K562 (cell line): ENCODE measurements at regions not wholly inside any gene's neighbourhood (a gene's known extent, or its start where the extent isn't known, plus 50 kb on each side); places are given as distances from the start of the nearest gene placed in this dataset.

ENCODE experiments used
- ARNT ChIP-seq, 2 experiments: fragments of 450-650 bp; IDR thresholded peaks; 2 replicates each; pipeline ENCODE4 v1.6.1; 2016; ENCODE audit warnings: mild to moderate bottlenecking in 1 of 2
- POLR2A ChIP-seq: fragments of 450-650 bp; conservative IDR thresholded peaks from 2 replicates; pipeline ENCODE4 v1.6.1; 2016
- RAD21 ChIP-seq, 2 experiments: fragments of 250-450 bp in 1 of 2; fragments of 450-650 bp in 1 of 2; sonication (Bioruptor Pico) in 1 of 2; formaldehyde crosslinking in 1 of 2; IDR thresholded peaks in 1 of 2; conservative IDR thresholded peaks in 1 of 2; 2 replicates each; pipeline versions ENCODE4 v1.4.0 to v1.8.0; 2020 to 2022; ENCODE audit warnings: mild to moderate bottlenecking in 2 of 2, moderate library complexity in 1 of 2
- SMAD1 ChIP-seq: fragments of 150-350 bp; IDR thresholded peaks from 2 replicates; pipeline ENCODE4 v1.6.1; 2014; ENCODE audit warnings: low read length, low read depth; ENCODE audit not compliant: partially characterized antibody
- ZNF311 ChIP-seq: fragments of 250-450 bp; sonication (Bioruptor Pico); IDR thresholded peaks from 2 replicates; pipeline ENCODE4 v1.4.0; 2020; ENCODE audit warnings: mild to moderate bottlenecking, moderate library complexity
- TF ChIP-seq, protein P1 (sequence below): sonication (generic); formaldehyde crosslinking; IDR thresholded peaks from 2 replicates; pipeline ENCODE4 v1.8.1; 2022; ENCODE audit warnings: missing genetic modification reagents

DNA sequence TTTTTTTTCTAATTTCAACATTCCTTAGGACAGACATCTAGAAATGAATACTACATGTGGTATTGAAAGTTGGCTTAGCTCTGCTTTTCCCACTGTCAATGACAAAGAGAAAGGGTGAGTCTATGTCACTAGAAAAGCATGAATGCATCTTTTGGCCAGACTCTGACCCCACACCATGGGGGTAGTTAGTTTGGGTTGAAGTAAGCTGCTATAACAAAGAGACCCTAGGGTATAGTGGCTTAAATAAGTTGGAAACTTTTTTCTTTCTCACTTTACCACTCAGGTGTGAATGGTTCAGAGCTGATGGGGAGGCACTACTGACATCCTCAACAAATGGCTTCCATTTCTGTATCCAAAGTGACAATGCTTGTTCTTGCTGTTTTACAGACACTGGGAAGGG is 161.5 kb downstream of the DLEU7 start:
- no peak for TF ChIP-seq RAD21 (CRISPR knock-in tag; conservative IDR thresholded peaks at IDR 0.05 in 1 of 2, IDR thresholded peaks at IDR 0.05 in 1 of 2)
- TF ChIP-seq ARNT (IDR thresholded peaks at IDR 0.05): no peak
- TF ChIP-seq, protein P1, sequence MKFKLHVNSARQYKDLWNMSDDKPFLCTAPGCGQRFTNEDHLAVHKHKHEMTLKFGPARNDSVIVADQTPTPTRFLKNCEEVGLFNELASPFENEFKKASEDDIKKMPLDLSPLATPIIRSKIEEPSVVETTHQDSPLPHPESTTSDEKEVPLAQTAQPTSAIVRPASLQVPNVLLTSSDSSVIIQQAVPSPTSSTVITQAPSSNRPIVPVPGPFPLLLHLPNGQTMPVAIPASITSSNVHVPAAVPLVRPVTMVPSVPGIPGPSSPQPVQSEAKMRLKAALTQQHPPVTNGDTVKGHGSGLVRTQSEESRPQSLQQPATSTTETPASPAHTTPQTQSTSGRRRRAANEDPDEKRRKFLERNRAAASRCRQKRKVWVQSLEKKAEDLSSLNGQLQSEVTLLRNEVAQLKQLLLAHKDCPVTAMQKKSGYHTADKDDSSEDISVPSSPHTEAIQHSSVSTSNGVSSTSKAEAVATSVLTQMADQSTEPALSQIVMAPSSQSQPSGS (CRISPR knock-in tag): no peak
- no peak for TF ChIP-seq POLR2A
- no peak for TF ChIP-seq SMAD1
- TF ChIP-seq ZNF311 (CRISPR knock-in tag): no peak
